Epithelial cell of proximal tubule (primary cell): ENCODE measurements at regions not wholly inside any gene's neighbourhood (a gene's known extent, or its start where the extent isn't known, plus 50 kb on each side); places are given as distances from the start of the nearest gene placed in this dataset.
A peak's percentile ranks its signal among the peaks of the same experiment; 100 is the strongest.
"Not testable (repeated sequence)": the region's sequence is repeated elsewhere in the genome, so short reads cannot be mapped to it uniquely, and the experiment has no call there.

Experiments
- DNase-seq: peaks from one replicate; pipeline ENCODE4 v3.0.0-alpha.2; 2011; ENCODE audit warnings: low read depth
- H3K4me3 ChIP-seq: 2 replicates; pipeline ENCODE4 v1.5.1; 2011; ENCODE audit warnings: low read depth, mild to moderate bottlenecking, low read length
- CTCF ChIP-seq: conservative IDR thresholded peaks from 2 replicates; pipeline ENCODE4 v1.5.1; 2012; ENCODE audit warnings: low read depth, mild to moderate bottlenecking, low read length

DNA sequence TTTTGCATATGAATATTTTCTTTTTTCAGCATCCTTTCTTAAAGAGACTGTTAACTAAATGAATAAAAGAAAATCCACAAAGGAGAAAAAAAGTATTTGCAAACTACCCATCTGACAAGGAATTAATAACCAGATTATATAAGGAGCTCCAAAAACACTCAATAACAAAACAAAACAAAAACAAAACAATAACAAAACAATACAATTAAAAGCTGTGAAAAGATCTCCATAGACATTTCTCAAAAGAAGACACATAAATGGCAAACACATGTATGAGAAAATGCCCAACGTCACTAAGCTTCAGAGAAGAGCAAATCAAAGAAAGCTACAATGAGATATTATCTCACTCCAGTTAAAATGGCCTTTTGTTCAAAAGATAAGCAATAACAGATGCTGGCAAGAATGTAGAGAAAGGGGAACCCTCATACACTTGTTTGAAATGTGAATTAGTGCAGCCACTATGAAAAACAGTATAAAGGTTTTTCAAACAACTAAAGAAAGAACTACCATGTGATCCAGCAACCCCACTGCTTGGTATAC lies 1310.0 kb upstream of the EYS start:
- no peak overlapping the region for H3K4me3 ChIP-seq
- TF ChIP-seq CTCF = no peak
- no peak for DNase-seq

DNA sequence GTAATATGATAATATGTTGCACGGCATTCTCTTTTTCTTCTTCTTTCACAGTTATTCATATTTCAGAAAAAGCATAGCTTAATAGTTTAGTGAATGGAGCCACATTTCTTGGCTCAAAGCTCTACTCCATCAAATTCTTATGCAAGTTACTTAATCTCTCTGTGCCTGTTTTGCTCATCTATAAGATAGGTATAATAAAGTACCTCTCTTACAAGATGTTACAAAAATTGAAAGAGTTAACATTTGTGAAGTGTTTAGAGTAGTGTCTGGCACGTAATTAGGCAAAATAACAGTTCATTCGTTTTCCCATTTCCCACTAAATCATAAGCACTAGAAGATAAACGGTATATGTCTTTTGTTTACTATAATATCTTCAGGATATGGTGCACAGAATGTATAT lies 1304.4 kb upstream of the EYS start:
- DNase-seq = no peak
- no peak for TF ChIP-seq CTCF
- no peak overlapping the region for H3K4me3 ChIP-seq

GRCh38 chr6:67009818-67010217 lies 1302.8 kb upstream of the EYS start:
- no peak for DNase-seq

GRCh38 chr6:67003844-67004243 lies 1296.8 kb upstream of the EYS start:
- H3K4me3 ChIP-seq = no peak overlapping the region
- no peak for DNase-seq
- TF ChIP-seq CTCF = no peak

More at GRCh38 chr6:67009818-67010217, 1302.8 kb upstream of the EYS start:
- no peak overlapping the region for H3K4me3 ChIP-seq
- TF ChIP-seq CTCF = peak; percentile 43

DNA sequence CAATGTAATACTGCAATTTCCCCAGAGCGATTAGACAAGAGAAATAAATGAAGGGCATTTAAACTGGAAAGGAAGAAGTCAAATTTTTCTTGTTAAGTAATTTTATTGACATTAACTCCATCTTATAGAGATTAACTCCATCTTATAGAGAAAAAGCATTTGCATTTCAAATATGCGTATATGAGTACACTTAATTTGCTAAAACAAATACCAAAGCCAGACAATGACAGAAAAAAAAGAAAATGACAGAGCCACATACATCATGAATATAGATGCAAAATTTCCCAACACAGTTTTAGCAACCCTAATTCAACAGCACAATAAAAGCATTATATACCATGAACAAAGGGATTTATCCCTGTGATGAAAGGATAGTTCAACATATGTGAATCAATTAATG lies 1293.1 kb upstream of the EYS start:
- H3K4me3 ChIP-seq = no peak overlapping the region
- TF ChIP-seq CTCF = no peak
- DNase-seq = no peak

GRCh38 chr6:66997579-66997978 lies 1290.6 kb upstream of the EYS start:
- H3K4me3 ChIP-seq, DNase-seq: not testable (repeated sequence)

- H3K4me3 ChIP-seq = no peak overlapping the region
- no peak for DNase-seq
These were observed 1288.6 kb upstream of the EYS start for GRCh38 chr6:66995669-66996068.

DNA sequence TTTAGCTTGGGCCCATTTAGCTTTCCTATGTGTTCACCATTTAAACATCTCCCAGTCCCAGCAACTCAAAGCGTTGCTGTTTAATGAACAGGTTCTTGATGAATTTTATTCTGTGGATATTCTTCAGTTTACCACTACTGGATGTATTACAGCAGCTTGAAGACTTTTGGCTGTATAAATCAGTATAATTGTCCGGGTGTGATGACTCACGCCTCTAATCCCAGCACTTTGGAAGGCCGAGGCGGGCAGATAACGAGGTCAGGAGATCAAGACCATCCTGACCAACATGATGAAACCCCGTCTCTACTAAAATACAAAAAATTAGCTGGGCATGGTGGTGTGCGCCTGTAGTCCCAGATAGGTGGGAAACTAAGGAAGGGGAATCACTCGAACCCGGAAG lies 1286.7 kb upstream of the EYS start:
- H3K4me3 ChIP-seq, DNase-seq: not testable (repeated sequence)

More at GRCh38 chr6:66995669-66996068, 1288.6 kb upstream of the EYS start:
- TF ChIP-seq CTCF = no peak
